ENCODE measurements at regions not wholly inside any gene's neighbourhood (a gene's known extent, or its start where the extent isn't known, plus 50 kb on each side); places are given as distances from the start of the nearest gene placed in this dataset.
A peak's percentile ranks its signal among the peaks of the same experiment; 100 is the strongest.

GRCh38 chr22:48618326-48618725 is 1209.3 kb downstream of the BRD1 start:
- no peak for DNase-seq (ENCODE audit: low spot score)

DNA sequence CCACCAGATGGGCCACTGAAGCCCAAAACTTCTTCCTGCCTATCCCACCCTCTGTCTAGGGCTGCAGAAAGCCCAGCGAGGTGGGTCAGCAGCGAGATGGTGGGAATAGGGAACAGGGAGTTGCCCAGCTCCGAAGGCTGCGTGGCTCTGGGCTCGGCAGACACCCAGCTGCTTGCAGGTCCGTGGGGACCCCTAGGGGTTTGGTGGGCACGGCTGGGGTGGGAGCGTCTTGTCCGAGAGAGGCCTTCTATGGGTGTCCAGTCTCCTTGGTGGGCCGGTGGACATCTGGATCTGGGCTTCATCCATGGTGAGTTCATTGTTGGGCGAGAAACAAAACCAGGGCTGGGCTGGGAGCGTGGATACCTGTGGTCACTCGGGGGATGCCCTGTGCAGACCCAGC is 1211.0 kb downstream of the BRD1 start:
- DNase-seq (ENCODE audit: low spot score) = no peak

DNA sequence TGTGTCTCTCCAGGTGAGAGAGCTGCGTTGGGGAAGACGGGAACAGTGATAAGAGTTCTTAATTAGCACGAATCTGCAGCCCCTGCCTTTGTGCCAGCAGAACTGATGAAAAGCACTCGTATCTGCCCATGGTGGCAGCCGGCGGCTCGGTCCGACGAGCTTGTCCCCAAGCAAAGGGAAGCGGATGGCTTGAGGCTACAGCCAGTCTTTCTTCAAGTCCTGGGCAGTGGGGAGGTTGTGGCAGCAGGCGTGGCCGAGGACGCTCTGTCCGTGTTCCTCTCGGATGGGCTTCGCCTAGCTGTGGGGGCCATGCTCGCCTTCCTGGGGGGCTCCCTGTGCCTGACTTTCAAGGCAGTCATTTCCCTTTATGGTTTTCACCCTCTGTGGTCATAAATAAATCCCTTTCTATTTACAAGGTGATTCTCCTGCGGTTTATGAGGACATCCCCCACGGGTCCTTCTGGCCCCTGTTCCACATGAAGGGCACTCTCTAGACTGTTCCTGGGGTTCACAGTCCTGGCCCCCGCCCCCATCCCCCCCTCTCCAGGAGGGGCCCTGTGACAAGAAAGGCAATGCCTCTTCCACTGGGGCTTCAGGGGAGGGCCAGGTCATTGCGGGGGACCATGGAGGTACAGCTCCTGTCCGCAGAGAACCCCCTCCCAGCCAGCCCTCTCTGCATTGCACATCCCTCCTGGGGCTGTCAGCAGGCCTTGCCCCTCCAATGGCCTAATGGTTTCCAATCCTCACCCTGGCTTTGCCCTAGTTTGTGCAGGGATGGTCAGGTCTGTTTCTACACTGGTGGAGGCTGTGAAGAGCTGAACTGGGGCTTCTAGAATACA is 1212.3 kb downstream of the BRD1 start:
- no peak for DNase-seq (ENCODE audit: low spot score)

DNA sequence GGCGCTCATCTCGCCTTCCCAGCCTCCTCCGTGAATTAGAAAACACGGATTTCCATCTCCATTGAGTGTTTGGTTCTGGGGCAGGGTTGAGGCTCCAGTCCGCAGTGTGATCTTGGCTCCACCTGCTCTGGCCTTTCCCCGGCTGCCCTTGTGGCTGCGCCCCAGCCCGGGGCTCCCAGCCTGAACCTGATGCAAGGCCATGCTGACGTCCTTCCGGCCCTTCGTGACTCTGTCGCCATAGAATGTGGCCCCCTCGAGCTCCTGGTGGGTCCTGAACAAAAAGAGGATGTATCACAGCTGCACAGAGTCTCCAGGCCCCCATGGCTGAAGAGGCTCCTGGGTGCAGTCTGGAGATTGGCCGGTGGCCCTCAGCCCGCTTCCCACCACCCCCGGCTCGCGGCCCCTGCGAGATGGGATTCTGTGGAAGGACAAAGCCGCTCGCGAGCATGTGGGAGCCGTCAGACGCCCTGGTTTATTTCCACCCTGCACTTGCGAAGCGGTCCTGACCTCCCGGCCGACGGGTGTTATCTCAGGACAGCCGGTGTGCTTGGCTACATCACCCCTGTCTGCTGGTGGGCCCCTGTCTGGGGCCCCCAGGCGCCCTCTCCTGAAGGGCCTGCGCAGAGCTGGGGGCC is 1214.0 kb downstream of the BRD1 start:
- DNase-seq (ENCODE audit: low spot score) = no peak

DNA sequence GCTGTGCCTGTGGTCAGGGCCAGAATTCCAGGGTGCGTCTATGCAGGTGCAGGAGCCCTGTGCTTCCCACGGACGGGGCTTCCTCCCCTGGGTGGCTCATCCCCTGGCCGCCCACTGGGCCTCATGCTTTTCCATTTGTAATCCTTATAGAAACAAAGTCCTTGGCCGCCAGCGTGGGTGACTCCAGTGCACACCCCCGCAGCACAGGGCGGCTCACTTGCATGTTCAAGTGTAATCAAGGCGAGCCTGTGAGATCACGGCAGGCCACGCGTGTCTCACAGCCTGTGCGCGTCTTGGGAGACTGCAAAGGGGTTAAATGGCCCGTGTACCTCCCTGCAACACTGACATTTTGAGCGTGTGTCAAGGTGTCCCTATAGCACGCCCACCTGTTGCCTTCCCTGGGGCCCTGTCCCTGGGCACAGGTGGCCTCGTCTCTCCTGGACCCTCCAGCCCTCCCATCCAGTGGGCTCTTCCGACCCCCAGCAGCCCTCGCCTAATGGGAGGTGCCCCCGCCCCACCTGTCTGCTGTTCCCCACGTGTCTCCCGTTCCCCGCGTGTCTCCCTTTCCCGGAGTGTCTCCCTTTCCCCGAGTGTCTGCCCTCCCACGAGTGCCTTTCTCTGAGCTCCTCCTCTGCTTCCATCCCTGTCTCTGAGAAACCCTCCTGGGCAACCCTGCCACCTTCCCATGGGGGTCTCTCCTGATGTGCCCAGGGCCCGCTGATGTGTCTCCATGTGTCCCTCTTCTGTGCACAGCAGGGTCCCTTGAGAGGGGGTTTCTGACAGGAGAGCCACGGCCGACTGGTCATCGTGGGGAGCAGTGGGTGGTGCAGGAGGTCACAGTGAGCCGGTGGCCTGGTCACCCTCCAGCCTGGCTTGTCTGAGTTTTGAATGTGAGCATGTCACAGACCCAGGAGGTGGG is 1215.3 kb downstream of the BRD1 start:
- no peak for DNase-seq (ENCODE audit: low spot score)

GRCh38 chr22:48609279-48609865 is 1218.3 kb downstream of the BRD1 start:
- DNase-seq (ENCODE audit: low spot score) = no peak

DNA sequence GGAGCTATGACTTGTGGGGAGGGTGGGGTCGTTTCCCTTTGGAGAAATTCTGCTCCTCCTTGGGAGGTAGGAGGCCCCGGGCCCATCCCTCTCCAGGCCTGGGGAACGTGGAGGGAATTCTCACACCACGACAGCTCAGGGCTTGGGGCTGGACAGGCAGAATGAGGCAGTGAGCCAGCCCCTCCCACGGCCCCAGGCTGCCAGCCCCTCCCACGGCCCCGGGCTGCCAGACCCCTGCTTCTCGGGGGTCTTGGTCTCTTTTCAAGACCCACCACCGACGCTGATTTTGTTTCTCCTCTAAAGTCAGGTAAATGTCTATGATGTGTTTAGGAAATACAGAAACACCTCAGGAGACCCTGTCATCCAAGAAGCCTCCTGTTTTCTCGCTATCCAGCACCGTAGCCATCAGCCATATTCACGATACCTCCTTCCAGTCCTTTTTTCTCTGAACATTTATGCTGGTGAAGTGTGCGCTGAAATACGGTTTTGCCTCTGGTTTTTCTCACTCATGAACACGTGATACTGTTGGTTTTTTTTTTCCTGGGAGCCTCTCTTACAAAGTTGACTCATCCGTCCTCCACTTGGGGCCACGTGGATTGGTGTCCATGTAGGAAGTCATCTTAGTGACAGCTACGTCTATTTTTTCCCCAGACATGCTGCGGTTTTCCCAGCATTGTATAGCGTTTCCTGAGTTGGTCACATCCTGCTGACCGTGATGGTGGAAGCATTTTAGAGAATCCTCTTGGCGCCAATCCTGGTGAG is 1219.6 kb downstream of the BRD1 start:
- DNase-seq (ENCODE audit: low spot score) = no peak

DNA sequence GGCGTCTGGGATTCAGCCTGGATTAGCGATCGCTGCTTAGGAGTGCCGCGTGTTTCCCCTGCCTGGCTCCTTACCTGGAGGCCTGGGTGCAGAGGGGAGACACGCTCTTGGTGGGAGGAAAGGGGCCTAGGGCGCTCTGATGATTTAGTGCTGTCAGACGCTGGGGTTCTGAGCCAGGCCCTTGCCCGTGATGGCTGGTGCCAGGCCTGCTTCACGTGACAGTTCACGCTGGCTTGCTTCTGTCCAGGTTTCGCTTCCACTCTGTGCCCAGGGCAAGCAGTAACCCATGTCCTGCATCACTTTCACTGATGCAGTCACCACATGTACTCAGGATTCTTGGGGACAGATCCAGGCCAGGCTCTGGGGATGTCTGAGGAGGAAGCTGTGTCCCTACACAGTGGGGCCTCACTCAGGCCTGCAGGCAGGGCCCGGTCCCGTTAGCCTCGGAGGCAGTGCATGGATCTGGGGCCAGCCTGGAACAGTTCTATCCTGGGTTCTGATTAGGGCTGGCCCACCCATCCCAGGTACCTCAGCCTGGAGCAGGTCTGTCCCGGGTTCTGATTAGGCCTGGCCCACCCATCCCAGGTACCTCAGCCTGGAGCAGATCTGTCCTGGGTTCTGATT is 1220.9 kb downstream of the BRD1 start:
- DNase-seq (ENCODE audit: low spot score) = no peak

- peak; percentile 18 for DNase-seq (ENCODE audit: low spot score)
Measured at GRCh38 chr22:48605856-48606481, 1221.7 kb downstream of the BRD1 start.

DNA sequence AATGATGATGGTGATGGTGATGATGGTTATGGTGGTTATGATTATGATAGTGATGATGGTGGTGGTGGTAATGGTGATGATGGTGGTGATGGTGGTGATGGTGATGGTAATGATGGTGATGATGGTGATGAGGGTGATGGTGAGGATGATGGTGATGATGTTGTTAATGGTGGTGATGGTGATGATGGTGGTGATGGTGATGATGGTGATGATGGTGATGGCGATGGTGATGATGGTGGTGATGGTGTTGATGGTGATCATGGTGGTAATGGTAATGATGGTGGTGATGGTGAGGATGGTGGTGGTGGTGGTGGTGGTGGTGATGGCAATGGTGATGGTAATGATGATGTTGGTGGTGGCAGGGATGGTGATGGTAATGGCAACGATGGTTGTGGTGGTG is 1222.5 kb downstream of the BRD1 start:
- no peak for DNase-seq (ENCODE audit: low spot score)

DNA sequence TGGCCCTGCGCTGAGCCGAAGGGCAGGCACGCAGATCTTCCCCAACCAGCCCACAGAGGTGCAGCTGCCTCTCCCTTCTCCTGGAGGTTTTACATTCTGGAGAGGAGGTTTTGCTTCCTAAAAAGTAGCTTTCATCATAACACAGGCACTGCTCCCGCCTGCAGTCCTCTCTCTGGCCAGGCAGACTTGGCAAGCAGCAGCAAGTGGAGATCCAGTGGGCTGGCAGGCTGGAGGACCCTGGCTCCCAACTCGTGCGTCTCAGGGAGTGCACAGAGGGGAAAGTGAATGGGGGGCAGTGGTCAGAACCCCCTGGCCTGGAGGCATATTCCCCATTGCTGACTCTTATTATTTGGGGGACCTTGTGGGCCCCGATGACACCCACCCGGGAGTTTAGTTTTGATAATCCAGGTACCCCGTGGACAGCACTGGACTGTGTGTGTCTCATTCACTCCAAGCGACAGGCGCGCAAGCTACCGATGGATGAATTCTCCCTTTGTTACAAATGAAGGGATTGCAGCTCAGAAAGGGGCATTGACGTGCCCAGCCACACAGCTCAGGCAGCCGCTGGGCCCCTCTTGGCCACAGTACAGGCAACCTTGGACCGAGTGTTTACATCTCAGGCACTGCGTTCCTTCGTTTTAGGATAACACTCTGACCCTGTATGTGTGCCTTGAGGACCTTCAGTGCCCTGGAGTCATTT is 1223.9 kb downstream of the BRD1 start:
- DNase-seq (ENCODE audit: low spot score) = no peak

- no peak for DNase-seq (ENCODE audit: low spot score)
Measured at GRCh38 chr22:48602805-48603518, 1224.7 kb downstream of the BRD1 start.

- DNase-seq (ENCODE audit: low spot score) = no peak
Measured at GRCh38 chr22:48600681-48601080, 1227.0 kb downstream of the BRD1 start.

DNA sequence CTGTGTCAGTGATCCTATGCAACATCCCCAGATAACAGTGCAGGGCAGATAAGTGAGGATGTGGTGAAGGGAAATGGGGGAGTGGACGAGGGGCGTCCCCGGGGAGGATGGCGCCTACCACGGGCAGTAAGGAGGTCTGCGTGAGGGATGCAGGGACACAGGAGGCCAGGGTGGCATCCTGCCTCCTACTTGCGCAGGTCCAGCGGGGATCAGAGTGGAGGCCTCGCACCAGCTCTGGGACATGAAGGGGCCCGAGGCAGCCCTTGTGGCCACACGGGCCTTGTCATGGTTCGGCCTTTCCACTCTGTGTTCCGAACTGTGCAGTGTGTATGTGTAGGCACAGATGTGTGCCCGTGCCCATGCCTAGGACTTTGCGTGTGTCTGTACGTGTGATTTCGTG is 1227.5 kb downstream of the BRD1 start:
- DNase-seq (ENCODE audit: low spot score) = no peak

DNA sequence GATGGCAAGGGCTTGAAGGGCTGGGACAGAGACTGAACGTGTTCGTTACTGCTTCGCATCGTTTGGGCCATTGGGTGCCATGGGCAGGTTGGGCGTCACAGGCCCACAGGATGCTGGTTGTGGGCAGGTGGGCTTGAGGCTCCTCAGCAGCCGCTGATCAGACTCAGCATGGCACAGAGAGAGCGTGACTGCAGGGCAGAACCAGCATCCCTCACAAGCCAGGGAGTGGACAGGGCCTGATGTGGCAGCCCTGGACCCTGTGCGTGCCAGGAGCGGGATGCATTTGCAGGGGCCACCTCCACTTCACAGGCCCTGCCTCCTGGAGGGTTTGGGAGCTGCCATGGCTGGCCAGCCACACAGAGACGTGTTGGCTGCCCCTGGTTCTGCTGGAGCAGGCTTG is 1228.3 kb downstream of the BRD1 start:
- no peak for DNase-seq (ENCODE audit: low spot score)

DNA sequence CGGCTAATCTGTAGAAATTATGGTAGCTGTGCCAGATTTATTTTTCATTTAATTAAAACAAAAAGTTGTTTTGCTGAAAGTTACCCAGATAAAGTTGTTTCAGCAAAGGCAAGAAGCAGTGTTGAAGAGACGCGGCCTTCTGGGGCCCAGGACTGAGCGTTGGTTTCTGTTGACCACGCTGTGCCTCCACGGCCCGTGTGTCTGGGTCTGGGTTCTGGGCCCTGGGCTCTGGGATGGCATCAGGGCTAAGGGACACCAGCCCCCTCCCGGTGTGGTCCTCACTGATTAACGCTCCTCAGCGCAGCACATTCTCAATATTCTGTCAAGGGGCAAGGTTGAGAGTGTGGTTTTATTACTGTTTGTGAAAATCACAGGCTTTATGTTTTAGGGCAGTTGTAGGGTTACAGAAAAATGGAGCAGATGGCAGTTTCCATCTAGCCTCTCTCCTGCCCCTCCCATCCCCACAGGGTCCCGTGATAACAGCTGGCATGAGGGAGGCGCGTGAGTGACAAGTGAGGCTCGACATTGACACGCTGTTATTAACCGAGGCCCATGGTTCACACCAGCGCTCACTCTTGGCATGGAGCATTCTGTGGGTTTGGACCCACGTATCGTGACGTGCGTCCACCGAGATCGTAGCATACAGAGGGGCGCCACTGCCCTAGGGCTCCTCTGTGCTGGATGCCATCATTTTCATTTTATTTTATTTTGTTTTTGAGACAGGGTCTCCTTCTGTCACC is 1231.4 kb downstream of the BRD1 start:
- no peak for DNase-seq (ENCODE audit: low spot score)

- DNase-seq (ENCODE audit: low spot score) = no peak
Measured at GRCh38 chr22:48595511-48595905, 1232.2 kb downstream of the BRD1 start.

- no peak for DNase-seq (ENCODE audit: low spot score)
Measured at GRCh38 chr22:48594757-48595510, 1232.7 kb downstream of the BRD1 start.
